GM23338 (cell line): ENCODE measurements at regions not wholly inside any gene's neighbourhood (a gene's known extent, or its start where the extent isn't known, plus 50 kb on each side); places are given as distances from the start of the nearest gene placed in this dataset.

Source experiments
- ATAC-seq: fragments of 200-7000 bp; cut with Tn5 transposase; 3 replicates; pipeline ENCODE4 v1.9.1; 2020
- DNase-seq: peaks from one replicate; pipeline ENCODE4 v3.0.0-alpha.2; 2015; ENCODE audit warnings: low spot score
- H2AFZ ChIP-seq: fragments of 200-600 bp; sonication (generic); 2 replicates; pipeline ENCODE4 v1.8.0; 2016; ENCODE audit warnings: antibody characterized with exemption, mild to moderate bottlenecking, moderate library complexity
- H3F3A ChIP-seq: fragments of 200-600 bp; sonication (generic); replicated peaks from 2 replicates; pipeline ENCODE4 v1.8.0; 2017; ENCODE audit warnings: antibody characterized with exemption, mixed run types, low read depth
- H3K27ac ChIP-seq: fragments of 200-600 bp; sonication (generic); 2 replicates; pipeline ENCODE4 v1.6.1; 2016; ENCODE audit warnings: low read depth
- H3K27me3 ChIP-seq: fragments of 200-600 bp; sonication (generic); 2 replicates; pipeline ENCODE4 v1.8.0; 2016; ENCODE audit warnings: mild to moderate bottlenecking, mixed run types, moderate library complexity; ENCODE audit not compliant: insufficient read depth
- H3K36me3 ChIP-seq: fragments of 200-600 bp; sonication (generic); 2 replicates; pipeline ENCODE4 v1.8.0; 2016; ENCODE audit warnings: mild to moderate bottlenecking; ENCODE audit not compliant: insufficient read depth
- H3K4me1 ChIP-seq: fragments of 200-600 bp; sonication (generic); 2 replicates; pipeline ENCODE4 v1.8.0; 2016; ENCODE audit warnings: mild to moderate bottlenecking, moderate library complexity; ENCODE audit not compliant: insufficient read depth
- H3K4me2 ChIP-seq: fragments of 200-600 bp; sonication (generic); 2 replicates; pipeline ENCODE4 v1.7.1; 2017; ENCODE audit warnings: mixed run types
- H3K4me3 ChIP-seq: fragments of 200-600 bp; sonication (generic); 2 replicates; pipeline ENCODE4 v1.6.1; 2016; ENCODE audit warnings: mixed run types
- H3K79me2 ChIP-seq: fragments of 200-600 bp; sonication (generic); replicated peaks from 2 replicates; pipeline ENCODE4 v1.8.0; 2017; ENCODE audit warnings: mild to moderate bottlenecking; ENCODE audit not compliant: insufficient read depth
- H3K9me2 ChIP-seq: fragments of 200-600 bp; sonication (generic); 2 replicates; pipeline ENCODE4 v1.8.0; 2017; ENCODE audit not compliant: insufficient read depth
- H4K20me1 ChIP-seq: fragments of 200-600 bp; sonication (generic); replicated peaks from 2 replicates; pipeline ENCODE4 v1.8.0; 2017; ENCODE audit warnings: mild to moderate bottlenecking; ENCODE audit not compliant: insufficient read depth
- H3K27ac Mint-ChIP-seq: 2 replicates; pipeline ENCODE4 v1.8.0; 2020; ENCODE audit warnings: inconsistent platforms, mild to moderate bottlenecking, moderate library complexity, mixed read lengths
- H3K27me3 Mint-ChIP-seq: 3 replicates; pipeline ENCODE4 v1.8.0; 2022; ENCODE audit warnings: low read depth, mild to moderate bottlenecking, moderate library complexity, mixed read lengths, inconsistent platforms; ENCODE audit not compliant: insufficient read depth, poor library complexity
- H3K36me3 Mint-ChIP-seq: 3 replicates; pipeline ENCODE4 v1.8.0; 2021; ENCODE audit warnings: low read depth, mild to moderate bottlenecking, inconsistent platforms, moderate library complexity, mixed read lengths
- H3K4me1 Mint-ChIP-seq: 3 replicates; pipeline ENCODE4 v1.8.0; 2020; ENCODE audit warnings: mild to moderate bottlenecking, inconsistent platforms, mixed read lengths
- H3K4me3 Mint-ChIP-seq: 3 replicates; pipeline ENCODE4 v1.8.0; 2021; ENCODE audit warnings: moderate library complexity, mild to moderate bottlenecking, inconsistent platforms, mixed read lengths
- H3K9me3 Mint-ChIP-seq: 3 replicates; pipeline ENCODE4 v1.8.0; 2020; ENCODE audit warnings: moderate library complexity, mild to moderate bottlenecking, inconsistent platforms, mixed read lengths
- CREB1 ChIP-seq: fragments of 250-450 bp; sonication (Bioruptor Pico); IDR thresholded peaks from 2 replicates; pipeline ENCODE4 v1.5.0; 2020; ENCODE audit warnings: low read depth, mild to moderate bottlenecking, moderate library complexity
- CTCF ChIP-seq, 2 experiments: fragments of 200-600 bp in 1 of 2; sonication (generic) in 1 of 2; conservative IDR thresholded peaks; 2 replicates each; pipeline versions ENCODE4 v1.5.1 to v1.6.1; 2016 to 2017; ENCODE audit warnings: antibody characterized with exemption in 2 of 2, low read depth in 2 of 2, mild to moderate bottlenecking in 2 of 2, moderate library complexity in 1 of 2
- ETS1 ChIP-seq: IDR thresholded peaks from 2 replicates; pipeline ENCODE4 v1.6.1; 2016; ENCODE audit warnings: antibody characterized with exemption
- EZH2 ChIP-seq: fragments of 200-600 bp; sonication (generic); IDR thresholded peaks from one replicate; pipeline ENCODE4 v1.8.0; 2017; ENCODE audit warnings: antibody characterized with exemption, mild to moderate bottlenecking, low read depth; ENCODE audit not compliant: unreplicated experiment
- EZH2phosphoT487 ChIP-seq: fragments of 200-600 bp; sonication (generic); IDR thresholded peaks from one replicate; pipeline ENCODE4 v1.8.1; 2018; ENCODE audit warnings: antibody characterized with exemption; ENCODE audit not compliant: unreplicated experiment
- JUNB ChIP-seq: IDR thresholded peaks from one replicate; pipeline ENCODE4 v1.6.1; 2016; ENCODE audit warnings: antibody characterized with exemption; ENCODE audit not compliant: unreplicated experiment
- NANOG ChIP-seq: IDR thresholded peaks from 2 replicates; pipeline ENCODE4 v1.6.1; 2016; ENCODE audit warnings: antibody characterized with exemption, borderline replicate concordance
- POLR2AphosphoS5 ChIP-seq: IDR thresholded peaks from 2 replicates; pipeline ENCODE4 v1.6.1; 2016; ENCODE audit warnings: antibody characterized with exemption, low read depth
- REST ChIP-seq: IDR thresholded peaks from one replicate; pipeline ENCODE4 v1.6.1; 2018; ENCODE audit warnings: antibody characterized with exemption; ENCODE audit not compliant: unreplicated experiment
- STAT1 ChIP-seq: IDR thresholded peaks from one replicate; pipeline ENCODE4 v1.6.1; 2016; ENCODE audit warnings: antibody characterized with exemption; ENCODE audit not compliant: unreplicated experiment
- ZNF114 ChIP-seq: fragments of 250-450 bp; sonication (Bioruptor Pico); IDR thresholded peaks from 2 replicates; pipeline ENCODE4 v1.5.0; 2020; ENCODE audit warnings: mild to moderate bottlenecking, moderate library complexity
- ZNF331 ChIP-seq: fragments of 250-450 bp; sonication (Bioruptor Pico); IDR thresholded peaks from 2 replicates; pipeline ENCODE4 v1.5.0; 2020; ENCODE audit warnings: low read depth, mild to moderate bottlenecking, moderate library complexity
- ZNF462 ChIP-seq: fragments of 250-450 bp; sonication (Bioruptor Pico); IDR thresholded peaks from 2 replicates; pipeline ENCODE4 v1.5.0; 2020; ENCODE audit warnings: mild to moderate bottlenecking, moderate library complexity

GRCh38 chr2:105573490-105573889, 171.2 kb upstream of the NCK2 start:
- Histone ChIP-seq H3K36me3 (no peaks in the 10 kb centered on the region), H2AFZ (peak overlapping the region; percentile 23; the same call in 1 of the 2 replicates), H3K4me3 (no peak overlapping the region), H3K4me2 (no peak overlapping the region), H3K27me3 (no peaks in the 10 kb centered on the region), H3K27ac (no peak overlapping the region), H3K9me2 (no peaks in the 10 kb centered on the region), H4K20me1 (no peaks in the 10 kb centered on the region), H3F3A (no peaks in the 10 kb centered on the region), H3K4me1 (0 out of 2 replicates have a peak, but pooled peaks cover 4% of the 10 kb centered on the region), H3K79me2 (no peaks in the 10 kb centered on the region)
- ATAC-seq = no peak
- TF ChIP-seq STAT1 (no peak), ZNF462 (CRISPR knock-in tag) (no peak), ZNF331 (CRISPR knock-in tag) (no peak), EZH2 (no peak), REST (no peak), JUNB (no peak), ETS1 (no peak), CREB1 (CRISPR knock-in tag) (no peak), NANOG (no peak), POLR2AphosphoS5 (no peak), ZNF114 (CRISPR knock-in tag) (no peak), EZH2phosphoT487 (no peak), CTCF (conservative IDR thresholded peaks at IDR 0.05; ENCODE audit: low read depth in 2 of 2) (no peak)
- H3K4me1 Mint-ChIP-seq = peaks cover 10% of the 10 kb centered on the region; the same call in 2 of the 3 replicates
- no peak for DNase-seq
- no peak overlapping the region for H3K27ac Mint-ChIP-seq
- peaks cover 5% of the 10 kb centered on the region for H3K27me3 Mint-ChIP-seq
- H3K9me3 Mint-ChIP-seq = no peaks in the 10 kb centered on the region
- no peak overlapping the region for H3K4me3 Mint-ChIP-seq
- H3K36me3 Mint-ChIP-seq = no peaks in the 10 kb centered on the region
